NB4 (cell line): ENCODE measurements at regions not wholly inside any gene's neighbourhood (a gene's known extent, or its start where the extent isn't known, plus 50 kb on each side); places are given as distances from the start of the nearest gene placed in this dataset.

ENCODE experiments used
- DNase-seq: peaks from one replicate; pipeline ENCODE4 v3.0.0; 2010; ENCODE audit warnings: low read depth
- H3K4me3 ChIP-seq: one replicate; pipeline ENCODE4 v1.5.1; 2011; ENCODE audit warnings: mild to moderate bottlenecking, low read depth, low read length, moderate library complexity
- CTCF ChIP-seq: IDR thresholded peaks from one replicate; pipeline ENCODE4 v1.5.1; 2012; ENCODE audit warnings: low read depth, low read length
- MAX ChIP-seq: IDR thresholded peaks from 2 replicates; pipeline ENCODE4 v1.6.1; 2011; ENCODE audit warnings: low read depth, low read length
- MYC ChIP-seq: IDR thresholded peaks from 2 replicates; pipeline ENCODE4 v1.6.1; 2011; ENCODE audit warnings: low read depth, low read length
- POLR2A ChIP-seq: IDR thresholded peaks from 2 replicates; pipeline ENCODE4 v1.6.1; 2011; ENCODE audit warnings: mild to moderate bottlenecking; ENCODE audit not compliant: insufficient read length; ENCODE audit errors: extremely low read depth

- H3K4me3 ChIP-seq: no peak overlapping the region
- no peak for DNase-seq
- TF ChIP-seq POLR2A (no peak), CTCF (no peak), MYC (no peak), MAX (no peak)
Measured at GRCh38 chr12:66944365-66944764, 265.5 kb upstream of the GRIP1 start.

- no peak for TF ChIP-seq MYC
- no peak for TF ChIP-seq CTCF
- TF ChIP-seq MAX: no peak
- no peak for TF ChIP-seq POLR2A
Measured at GRCh38 chr12:66945189-66945817, 266.4 kb upstream of the GRIP1 start.

GRCh38 chr12:66947119-66947518, 268.2 kb upstream of the GRIP1 start:
- H3K4me3 ChIP-seq: no peak overlapping the region
- DNase-seq: no peak
- no peak for TF ChIP-seq CTCF
- TF ChIP-seq POLR2A: no peak
- TF ChIP-seq MYC: no peak
- TF ChIP-seq MAX: no peak

More at GRCh38 chr12:66945189-66945817, 266.4 kb upstream of the GRIP1 start:
- DNase-seq: no peak
- H3K4me3 ChIP-seq: no peak overlapping the region

- H3K4me3 ChIP-seq: no peak overlapping the region
- no peak for TF ChIP-seq POLR2A
- TF ChIP-seq MYC: no peak
- TF ChIP-seq MAX: no peak
- TF ChIP-seq CTCF: no peak
- no peak for DNase-seq
Measured at GRCh38 chr12:66952668-66953067, 273.8 kb upstream of the GRIP1 start.

GRCh38 chr12:66956300-66956699, 277.4 kb upstream of the GRIP1 start:
- TF ChIP-seq MAX: no peak
- TF ChIP-seq POLR2A: no peak
- TF ChIP-seq MYC: no peak
- no peak for TF ChIP-seq CTCF
- no peak overlapping the region for H3K4me3 ChIP-seq

GRCh38 chr12:66959276-66959675, 280.4 kb upstream of the GRIP1 start:
- DNase-seq: no peak
- no peak for TF ChIP-seq POLR2A
- no peak for TF ChIP-seq CTCF
- no peak for TF ChIP-seq MYC
- no peak for TF ChIP-seq MAX

More at GRCh38 chr12:66956300-66956699, 277.4 kb upstream of the GRIP1 start:
- DNase-seq: no peak

More at GRCh38 chr12:66959276-66959675, 280.4 kb upstream of the GRIP1 start:
- H3K4me3 ChIP-seq: no peak overlapping the region
